ENCODE measurements at regions not wholly inside any gene's neighbourhood (a gene's known extent, or its start where the extent isn't known, plus 50 kb on each side); places are given as distances from the start of the nearest gene placed in this dataset.

DNA sequence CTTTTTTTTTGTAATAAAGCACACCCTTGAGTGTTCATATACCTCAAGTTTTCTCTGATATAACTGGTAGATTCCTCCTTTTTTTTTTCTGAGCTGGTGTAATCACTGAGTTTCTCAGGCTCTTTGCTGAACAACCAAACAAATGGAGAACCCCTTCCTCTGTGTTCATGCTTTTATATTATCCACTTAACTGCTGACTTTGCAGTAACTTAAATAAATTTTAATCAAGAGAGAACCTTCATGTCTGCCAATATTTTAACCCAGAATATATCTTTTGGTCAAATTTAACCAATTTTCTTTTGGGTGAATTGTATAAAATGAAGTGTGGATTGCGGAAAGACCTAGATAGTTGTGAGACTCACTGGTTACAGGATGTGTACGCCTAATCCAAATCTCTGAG lies 833.0 kb upstream of the COX7C start:
- TF ChIP-seq, protein P1, sequence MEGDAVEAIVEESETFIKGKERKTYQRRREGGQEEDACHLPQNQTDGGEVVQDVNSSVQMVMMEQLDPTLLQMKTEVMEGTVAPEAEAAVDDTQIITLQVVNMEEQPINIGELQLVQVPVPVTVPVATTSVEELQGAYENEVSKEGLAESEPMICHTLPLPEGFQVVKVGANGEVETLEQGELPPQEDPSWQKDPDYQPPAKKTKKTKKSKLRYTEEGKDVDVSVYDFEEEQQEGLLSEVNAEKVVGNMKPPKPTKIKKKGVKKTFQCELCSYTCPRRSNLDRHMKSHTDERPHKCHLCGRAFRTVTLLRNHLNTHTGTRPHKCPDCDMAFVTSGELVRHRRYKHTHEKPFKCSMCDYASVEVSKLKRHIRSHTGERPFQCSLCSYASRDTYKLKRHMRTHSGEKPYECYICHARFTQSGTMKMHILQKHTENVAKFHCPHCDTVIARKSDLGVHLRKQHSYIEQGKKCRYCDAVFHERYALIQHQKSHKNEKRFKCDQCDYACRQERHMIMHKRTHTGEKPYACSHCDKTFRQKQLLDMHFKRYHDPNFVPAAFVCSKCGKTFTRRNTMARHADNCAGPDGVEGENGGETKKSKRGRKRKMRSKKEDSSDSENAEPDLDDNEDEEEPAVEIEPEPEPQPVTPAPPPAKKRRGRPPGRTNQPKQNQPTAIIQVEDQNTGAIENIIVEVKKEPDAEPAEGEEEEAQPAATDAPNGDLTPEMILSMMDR (conservative IDR thresholded peaks at IDR 0.05; ENCODE audit: low read length) = no peak
- TF ChIP-seq EZH2phosphoT487 (IDR thresholded peaks at IDR 0.05; ENCODE audit: borderline replicate concordance) = no peak

All from Loucy (cell line).